ENCODE measurements at regions not wholly inside any gene's neighbourhood (a gene's known extent, or its start where the extent isn't known, plus 50 kb on each side); places are given as distances from the start of the nearest gene placed in this dataset.

- no peak for DNase-seq (ENCODE audit: low spot score)
- H3K9me3 Mint-ChIP-seq = no peaks in the 10 kb centered on the region
Measured at GRCh38 chr4:24140892-24141291, 251.0 kb upstream of the PPARGC1A start.

GRCh38 chr4:24137671-24138601 lies 248.1 kb upstream of the PPARGC1A start:
- no peak overlapping the region for H3K27ac Mint-ChIP-seq
- H3K36me3 Mint-ChIP-seq (ENCODE audit: low read depth) = no peaks in the 10 kb centered on the region
- no peaks in the 10 kb centered on the region for H3K4me1 Mint-ChIP-seq (ENCODE audit: low read depth)
- H3K4me3 Mint-ChIP-seq = no peak overlapping the region
- no peak for DNase-seq (ENCODE audit: low spot score)
- no peaks in the 10 kb centered on the region for H3K9me3 Mint-ChIP-seq
- no peaks in the 10 kb centered on the region for H3K27me3 Mint-ChIP-seq (ENCODE audit: low read depth)

More at GRCh38 chr4:24140892-24141291, 251.0 kb upstream of the PPARGC1A start:
- no peaks in the 10 kb centered on the region for H3K4me1 Mint-ChIP-seq (ENCODE audit: low read depth)
- no peak overlapping the region for H3K4me3 Mint-ChIP-seq
- no peak overlapping the region for H3K27ac Mint-ChIP-seq
- no peaks in the 10 kb centered on the region for H3K27me3 Mint-ChIP-seq (ENCODE audit: low read depth)
- no peaks in the 10 kb centered on the region for H3K36me3 Mint-ChIP-seq (ENCODE audit: low read depth)

GRCh38 chr4:24131954-24132673 lies 242.3 kb upstream of the PPARGC1A start:
- no peaks in the 10 kb centered on the region for H3K36me3 Mint-ChIP-seq (ENCODE audit: low read depth)
- H3K27me3 Mint-ChIP-seq (ENCODE audit: low read depth) = no peaks in the 10 kb centered on the region
- H3K4me3 Mint-ChIP-seq = no peak overlapping the region
- no peak for DNase-seq (ENCODE audit: low spot score)
- no peaks in the 10 kb centered on the region for H3K4me1 Mint-ChIP-seq (ENCODE audit: low read depth)
- peaks cover 4% of the 10 kb centered on the region for H3K9me3 Mint-ChIP-seq
- no peak overlapping the region for H3K27ac Mint-ChIP-seq

- no peak for DNase-seq (ENCODE audit: low spot score)
- Mint-ChIP-seq H3K4me3 (no peak overlapping the region), H3K27me3 (ENCODE audit: low read depth) (no peaks in the 10 kb centered on the region), H3K36me3 (ENCODE audit: low read depth) (no peaks in the 10 kb centered on the region), H3K9me3 (peaks cover 4% of the 10 kb centered on the region), H3K27ac (no peak overlapping the region), H3K4me1 (ENCODE audit: low read depth) (no peaks in the 10 kb centered on the region)
Measured at GRCh38 chr4:24130637-24131036, 240.8 kb upstream of the PPARGC1A start.

DNA sequence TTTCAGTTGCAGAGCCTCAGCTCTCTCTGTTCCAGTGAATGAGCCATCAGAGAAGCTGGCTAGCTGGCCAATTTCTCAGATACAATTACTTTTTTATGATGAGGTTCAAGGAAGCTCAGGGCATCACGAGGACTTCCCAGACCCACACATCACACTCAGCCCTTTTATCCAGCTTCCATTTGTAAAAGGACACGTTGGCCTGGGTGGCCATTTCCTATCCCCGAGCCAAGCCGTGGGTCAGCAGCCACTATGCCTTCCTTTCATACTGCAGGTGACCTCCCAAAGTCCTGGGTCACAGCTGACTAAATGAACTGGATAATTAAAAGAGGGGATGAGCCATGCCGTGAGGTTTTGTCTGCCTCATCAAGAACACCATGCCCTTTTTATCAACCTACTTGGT lies 236.9 kb upstream of the PPARGC1A start:
- H3K4me3 Mint-ChIP-seq = no peak overlapping the region
- H3K9me3 Mint-ChIP-seq = peaks cover 4% of the 10 kb centered on the region
- H3K27ac Mint-ChIP-seq = no peak overlapping the region
- H3K4me1 Mint-ChIP-seq (ENCODE audit: low read depth) = no peaks in the 10 kb centered on the region
- no peaks in the 10 kb centered on the region for H3K36me3 Mint-ChIP-seq (ENCODE audit: low read depth)
- no peaks in the 10 kb centered on the region for H3K27me3 Mint-ChIP-seq (ENCODE audit: low read depth)
- no peak for DNase-seq (ENCODE audit: low spot score)

- Mint-ChIP-seq H3K27ac (no peak overlapping the region), H3K9me3 (no peaks in the 10 kb centered on the region), H3K36me3 (ENCODE audit: low read depth) (no peaks in the 10 kb centered on the region), H3K4me3 (no peak overlapping the region), H3K4me1 (ENCODE audit: low read depth) (no peaks in the 10 kb centered on the region), H3K27me3 (ENCODE audit: low read depth) (no peaks in the 10 kb centered on the region)
- no peak for DNase-seq (ENCODE audit: low spot score)
Measured at GRCh38 chr4:24121395-24122175, 231.7 kb upstream of the PPARGC1A start.

GRCh38 chr4:24117975-24118374 lies 228.1 kb upstream of the PPARGC1A start:
- Mint-ChIP-seq H3K27me3 (ENCODE audit: low read depth) (no peaks in the 10 kb centered on the region), H3K9me3 (no peaks in the 10 kb centered on the region), H3K36me3 (ENCODE audit: low read depth) (no peaks in the 10 kb centered on the region), H3K4me3 (no peak overlapping the region), H3K4me1 (ENCODE audit: low read depth) (no peaks in the 10 kb centered on the region), H3K27ac (no peak overlapping the region)
- DNase-seq (ENCODE audit: low spot score) = no peak

DNA sequence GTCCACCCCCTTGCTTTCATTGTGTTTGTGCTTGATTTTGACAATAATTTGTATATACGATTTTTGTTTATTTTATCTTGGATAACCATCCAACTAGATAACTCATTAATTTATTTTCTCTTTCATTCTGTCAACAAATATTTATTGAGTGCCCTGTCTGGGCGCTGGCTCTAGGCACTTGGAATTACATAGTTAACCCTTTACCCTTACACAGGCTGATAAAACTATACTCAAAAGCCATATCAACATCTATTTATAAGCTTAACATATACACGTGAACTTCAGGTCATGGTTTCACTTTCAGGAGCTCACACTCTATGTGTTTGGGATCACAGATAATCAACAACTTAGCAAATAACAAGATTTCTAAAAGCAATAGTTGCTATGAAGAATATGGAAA lies 226.3 kb upstream of the PPARGC1A start:
- no peaks in the 10 kb centered on the region for H3K4me1 Mint-ChIP-seq (ENCODE audit: low read depth)
- no peaks in the 10 kb centered on the region for H3K36me3 Mint-ChIP-seq (ENCODE audit: low read depth)
- H3K27ac Mint-ChIP-seq = no peak overlapping the region
- no peak for DNase-seq (ENCODE audit: low spot score)
- H3K4me3 Mint-ChIP-seq = no peak overlapping the region
- no peaks in the 10 kb centered on the region for H3K27me3 Mint-ChIP-seq (ENCODE audit: low read depth)
- H3K9me3 Mint-ChIP-seq = no peaks in the 10 kb centered on the region

DNA sequence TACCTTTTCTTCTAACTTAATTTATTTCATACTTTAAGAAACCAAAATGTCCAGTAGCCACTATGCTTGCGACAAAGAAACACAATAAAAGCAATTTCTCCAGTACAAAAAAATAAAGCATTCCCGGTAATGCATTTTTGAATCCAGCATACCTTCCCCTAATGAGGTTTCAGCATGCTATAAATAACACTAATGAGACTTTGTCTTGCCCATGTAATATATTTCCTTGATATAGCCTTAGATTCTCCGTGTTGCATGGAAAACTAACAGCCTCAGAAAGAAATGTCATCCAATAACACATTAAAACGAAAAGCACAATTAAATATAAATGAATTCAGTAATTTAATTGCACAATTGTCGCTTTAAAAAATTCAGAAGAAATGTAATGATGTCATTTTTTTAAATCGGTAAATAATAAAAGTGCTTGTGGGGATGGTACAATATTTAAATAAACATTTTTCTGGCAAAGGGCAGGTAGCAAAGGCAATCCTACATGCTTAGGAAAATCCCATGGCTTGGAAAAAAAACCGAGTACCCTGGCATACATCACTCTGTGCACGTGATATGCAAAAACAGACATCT lies 225.2 kb upstream of the PPARGC1A start:
- no peak for DNase-seq (ENCODE audit: low spot score)
- Mint-ChIP-seq H3K27me3 (ENCODE audit: low read depth) (no peaks in the 10 kb centered on the region), H3K36me3 (ENCODE audit: low read depth) (no peaks in the 10 kb centered on the region), H3K27ac (no peak overlapping the region), H3K9me3 (no peaks in the 10 kb centered on the region), H3K4me1 (ENCODE audit: low read depth) (no peaks in the 10 kb centered on the region), H3K4me3 (no peak overlapping the region)

GRCh38 chr4:24114444-24114843 lies 224.6 kb upstream of the PPARGC1A start:
- Mint-ChIP-seq H3K27me3 (ENCODE audit: low read depth) (no peaks in the 10 kb centered on the region), H3K4me1 (ENCODE audit: low read depth) (no peaks in the 10 kb centered on the region), H3K9me3 (no peaks in the 10 kb centered on the region), H3K27ac (no peak overlapping the region), H3K36me3 (ENCODE audit: low read depth) (no peaks in the 10 kb centered on the region), H3K4me3 (no peak overlapping the region)
- DNase-seq (ENCODE audit: low spot score) = no peak

- Mint-ChIP-seq H3K27me3 (ENCODE audit: low read depth) (no peaks in the 10 kb centered on the region), H3K4me3 (no peak overlapping the region), H3K9me3 (no peaks in the 10 kb centered on the region), H3K36me3 (ENCODE audit: low read depth) (no peaks in the 10 kb centered on the region), H3K27ac (no peak overlapping the region), H3K4me1 (ENCODE audit: low read depth) (no peaks in the 10 kb centered on the region)
- no peak for DNase-seq (ENCODE audit: low spot score)
Measured at GRCh38 chr4:24112466-24112865, 222.6 kb upstream of the PPARGC1A start.

GRCh38 chr4:24108567-24108966 lies 218.7 kb upstream of the PPARGC1A start:
- no peaks in the 10 kb centered on the region for H3K27me3 Mint-ChIP-seq (ENCODE audit: low read depth)
- no peaks in the 10 kb centered on the region for H3K9me3 Mint-ChIP-seq
- no peak overlapping the region for H3K4me3 Mint-ChIP-seq
- no peak for DNase-seq (ENCODE audit: low spot score)
- no peaks in the 10 kb centered on the region for H3K36me3 Mint-ChIP-seq (ENCODE audit: low read depth)
- no peak overlapping the region for H3K27ac Mint-ChIP-seq
- no peaks in the 10 kb centered on the region for H3K4me1 Mint-ChIP-seq (ENCODE audit: low read depth)

GRCh38 chr4:24105327-24106038 lies 215.6 kb upstream of the PPARGC1A start:
- Mint-ChIP-seq H3K4me3 (no peak overlapping the region), H3K4me1 (ENCODE audit: low read depth) (no peaks in the 10 kb centered on the region), H3K27me3 (ENCODE audit: low read depth) (no peaks in the 10 kb centered on the region), H3K9me3 (no peaks in the 10 kb centered on the region), H3K27ac (no peak overlapping the region), H3K36me3 (ENCODE audit: low read depth) (no peaks in the 10 kb centered on the region)
- no peak for DNase-seq (ENCODE audit: low spot score)
